Left ventricle myocardium inferior (tissue), 1 donor: ENCODE measurements at regions not wholly inside any gene's neighbourhood (a gene's known extent, or its start where the extent isn't known, plus 50 kb on each side); places are given as distances from the start of the nearest gene placed in this dataset.

Experiments
- DNase-seq: peaks from one replicate; pipeline ENCODE4 v3.0.0-alpha.2; 2020
- H3K27ac ChIP-seq: fragments of 200-600 bp; replicated peaks from 2 replicates; pipeline ENCODE4 v1.8.0; 2021
- H3K27me3 ChIP-seq: fragments of 200-600 bp; 2 replicates; pipeline ENCODE4 v1.8.0; 2021; ENCODE audit warnings: low read depth
- H3K36me3 ChIP-seq: fragments of 200-600 bp; 2 replicates; pipeline ENCODE4 v1.8.0; 2021
- H3K4me1 ChIP-seq: fragments of 200-600 bp; 2 replicates; pipeline ENCODE4 v1.8.0; 2021
- H3K4me3 ChIP-seq: fragments of 200-600 bp; 2 replicates; pipeline ENCODE4 v1.8.0; 2021; ENCODE audit warnings: mild to moderate bottlenecking, moderate library complexity
- H3K9me3 ChIP-seq: fragments of 200-600 bp; replicated peaks from 2 replicates; pipeline ENCODE4 v1.8.0; 2021
- CTCF ChIP-seq: fragments of 200-600 bp; IDR thresholded peaks from 2 replicates; pipeline ENCODE4 v1.8.0; 2021; ENCODE audit warnings: antibody characterized with exemption, mild to moderate bottlenecking, borderline replicate concordance
- intact Hi-C: fragments of 100-400 bp; cut with micrococcal nuclease; formaldehyde crosslinking; loops from one replicate; pipeline ENCODE4 v1.11.0; 2022
- donor health status: DM: no; HTN: yes; CAD: no; lungs with severe emphysema.

- intact Hi-C loops: no loop called here
- no peak overlapping the region for H3K27ac ChIP-seq
- no peaks in the 10 kb centered on the region for H3K4me1 ChIP-seq
- H3K36me3 ChIP-seq: no peaks in the 10 kb centered on the region
- TF ChIP-seq CTCF: no peak
- no peak for DNase-seq
- no peak overlapping the region for H3K4me3 ChIP-seq
- H3K27me3 ChIP-seq: no peaks in the 10 kb centered on the region
- peaks cover 35% of the 10 kb centered on the region for H3K9me3 ChIP-seq
Measured at GRCh38 chr1:195475568-195475967, 1132.7 kb downstream of the KCNT2 start.

GRCh38 chr1:195472291-195472690 lies 1135.9 kb downstream of the KCNT2 start:
- intact Hi-C loops: no loop called here

GRCh38 chr1:195466639-195467038 lies 1141.6 kb downstream of the KCNT2 start:
- Histone ChIP-seq H3K27ac (no peak overlapping the region), H3K36me3 (no peaks in the 10 kb centered on the region), H3K4me1 (no peaks in the 10 kb centered on the region), H3K27me3 (no peaks in the 10 kb centered on the region), H3K4me3 (no peak overlapping the region), H3K9me3 (no peaks in the 10 kb centered on the region)
- DNase-seq: no peak
- TF ChIP-seq CTCF: no peak
- intact Hi-C loops: no loop called here

More at GRCh38 chr1:195472291-195472690, 1135.9 kb downstream of the KCNT2 start:
- no peak for DNase-seq
- no peak for TF ChIP-seq CTCF
- peaks cover 32% of the 10 kb centered on the region for H3K9me3 ChIP-seq
- no peak overlapping the region for H3K4me3 ChIP-seq
- no peaks in the 10 kb centered on the region for H3K27me3 ChIP-seq
- no peak overlapping the region for H3K27ac ChIP-seq
- no peaks in the 10 kb centered on the region for H3K36me3 ChIP-seq
- no peaks in the 10 kb centered on the region for H3K4me1 ChIP-seq

- H3K4me3 ChIP-seq: no peak overlapping the region
- H3K27me3 ChIP-seq: no peaks in the 10 kb centered on the region
- TF ChIP-seq CTCF: no peak
- no peaks in the 10 kb centered on the region for H3K9me3 ChIP-seq
- intact Hi-C loops: no loop called here
- H3K27ac ChIP-seq: no peak overlapping the region
- H3K4me1 ChIP-seq: no peaks in the 10 kb centered on the region
- H3K36me3 ChIP-seq: no peaks in the 10 kb centered on the region
- no peak for DNase-seq
Measured at GRCh38 chr1:195462646-195463045, 1145.6 kb downstream of the KCNT2 start.

- Histone ChIP-seq H3K4me3 (no peak overlapping the region), H3K4me1 (no peaks in the 10 kb centered on the region), H3K9me3 (no peaks in the 10 kb centered on the region), H3K27me3 (no peaks in the 10 kb centered on the region), H3K36me3 (no peaks in the 10 kb centered on the region), H3K27ac (no peak overlapping the region)
- no peak for TF ChIP-seq CTCF
- no peak for DNase-seq
- intact Hi-C loops: no loop called here
Measured at GRCh38 chr1:195462152-195462551, 1146.1 kb downstream of the KCNT2 start.

- Histone ChIP-seq H3K27ac (no peak overlapping the region), H3K27me3 (no peaks in the 10 kb centered on the region), H3K4me3 (no peak overlapping the region), H3K4me1 (no peaks in the 10 kb centered on the region), H3K36me3 (no peaks in the 10 kb centered on the region), H3K9me3 (peaks cover 21% of the 10 kb centered on the region)
- intact Hi-C loops: no loop called here
- DNase-seq: no peak
- TF ChIP-seq CTCF: no peak
Measured at GRCh38 chr1:195458365-195458764, 1149.9 kb downstream of the KCNT2 start.
